ENCODE measurements at regions not wholly inside any gene's neighbourhood (a gene's known extent, or its start where the extent isn't known, plus 50 kb on each side); places are given as distances from the start of the nearest gene placed in this dataset.

DNA sequence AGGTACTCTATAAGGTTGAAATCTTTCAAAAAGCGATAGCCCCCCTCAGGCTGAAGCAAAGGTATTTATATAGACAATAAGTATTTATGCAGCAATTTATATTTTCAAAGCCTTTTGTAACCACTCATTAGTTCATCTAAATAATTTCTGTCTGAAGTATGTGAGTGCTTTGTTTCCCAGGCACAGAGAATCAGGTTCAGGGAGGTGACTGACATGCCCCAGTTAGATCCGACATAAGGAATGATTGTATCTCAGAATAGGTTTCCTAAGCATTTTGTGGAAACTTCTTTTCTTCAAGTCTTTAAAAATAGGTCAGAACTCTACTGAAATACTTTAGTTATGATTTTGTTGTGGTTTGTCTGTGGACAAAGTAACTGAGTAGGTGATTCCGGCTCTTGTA lies 283.4 kb upstream of the G2E3 start:
- no peak for TF ChIP-seq SUZ12 (IDR thresholded peaks at IDR 0.05; ENCODE audit: extremely low read depth, insufficient read depth, insufficient read length)
- TF ChIP-seq ZNF274 (IDR thresholded peaks at IDR 0.05; ENCODE audit: low read depth, low read length), result no peak

Data from NT2/D1 (cell line).